ENCODE measurements at regions not wholly inside any gene's neighbourhood (a gene's known extent, or its start where the extent isn't known, plus 50 kb on each side); places are given as distances from the start of the nearest gene placed in this dataset.

DNA sequence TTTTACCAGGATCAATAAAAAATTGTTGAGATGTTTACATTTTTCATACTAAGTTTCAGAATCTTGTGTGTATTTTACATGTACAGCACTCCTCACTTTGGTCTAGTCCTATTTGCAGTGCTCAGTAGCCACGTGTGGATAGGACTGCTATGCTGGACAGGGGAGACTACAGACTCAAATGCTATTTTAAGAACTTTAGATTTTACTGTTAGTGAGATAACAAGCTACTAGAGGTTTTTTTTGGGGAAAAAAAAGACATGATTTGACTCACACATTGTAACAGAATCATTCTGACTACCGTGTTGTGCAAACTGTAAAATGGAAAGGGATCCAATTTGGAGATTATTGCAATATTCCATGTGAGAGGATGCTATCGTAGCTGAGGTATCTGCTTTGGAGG, 418.9 kb upstream of the PRMT6 start:
- TF ChIP-seq, protein P1, sequence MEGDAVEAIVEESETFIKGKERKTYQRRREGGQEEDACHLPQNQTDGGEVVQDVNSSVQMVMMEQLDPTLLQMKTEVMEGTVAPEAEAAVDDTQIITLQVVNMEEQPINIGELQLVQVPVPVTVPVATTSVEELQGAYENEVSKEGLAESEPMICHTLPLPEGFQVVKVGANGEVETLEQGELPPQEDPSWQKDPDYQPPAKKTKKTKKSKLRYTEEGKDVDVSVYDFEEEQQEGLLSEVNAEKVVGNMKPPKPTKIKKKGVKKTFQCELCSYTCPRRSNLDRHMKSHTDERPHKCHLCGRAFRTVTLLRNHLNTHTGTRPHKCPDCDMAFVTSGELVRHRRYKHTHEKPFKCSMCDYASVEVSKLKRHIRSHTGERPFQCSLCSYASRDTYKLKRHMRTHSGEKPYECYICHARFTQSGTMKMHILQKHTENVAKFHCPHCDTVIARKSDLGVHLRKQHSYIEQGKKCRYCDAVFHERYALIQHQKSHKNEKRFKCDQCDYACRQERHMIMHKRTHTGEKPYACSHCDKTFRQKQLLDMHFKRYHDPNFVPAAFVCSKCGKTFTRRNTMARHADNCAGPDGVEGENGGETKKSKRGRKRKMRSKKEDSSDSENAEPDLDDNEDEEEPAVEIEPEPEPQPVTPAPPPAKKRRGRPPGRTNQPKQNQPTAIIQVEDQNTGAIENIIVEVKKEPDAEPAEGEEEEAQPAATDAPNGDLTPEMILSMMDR (IDR thresholded peaks at IDR 0.05 in 8 of 11, conservative IDR thresholded peaks at IDR 0.05 in 3 of 11) = no peak
- TF ChIP-seq POLR2A (IDR thresholded peaks at IDR 0.05) = no peak
